HEK293 (cell line): ENCODE measurements at regions not wholly inside any gene's neighbourhood (a gene's known extent, or its start where the extent isn't known, plus 50 kb on each side); places are given as distances from the start of the nearest gene placed in this dataset.

Experiments
- CTCF ChIA-PET: fragments of 350-600 bp; formaldehyde crosslinking; extraction: SDS; loops from one replicate; lab custom pipeline; 2021; ENCODE audit warnings: antibody characterized with exemption; lab: Yijun Ruan, JAX
- POLR2A ChIA-PET: fragments of 300-600 bp; formaldehyde crosslinking; extraction: SDS; loops from one replicate; lab custom pipeline; 2020; ENCODE audit warnings: antibody characterized with exemption, inconsistent platforms; lab: Yijun Ruan, JAX
- H3K27ac ChIP-seq: fragments of 200-500 bp; sonication (Bioruptor generic); 2 replicates; pipeline ENCODE4 v1.5.1; 2014; ENCODE audit warnings: low read depth, low read length, control low read depth, inconsistent platforms; ENCODE audit errors: extremely low read depth
- H3K36me3 ChIP-seq, 2 experiments: fragments of 200-500 bp in 1 of 2; sonication (Bioruptor generic) in 1 of 2; 1 replicate in 1 of 2; 2 replicates in 1 of 2; pipeline ENCODE4 v1.5.1; 2014 to 2017; ENCODE audit warnings: inconsistent platforms in 2 of 2, low read length in 2 of 2; ENCODE audit not compliant: control insufficient read depth in 2 of 2, insufficient read depth in 1 of 2
- H3K4me1 ChIP-seq: fragments of 200-500 bp; sonication (Bioruptor generic); 2 replicates; pipeline ENCODE4 v1.5.1; 2014; ENCODE audit warnings: mild to moderate bottlenecking, low read length, inconsistent platforms; ENCODE audit not compliant: control insufficient read depth, insufficient read depth
- H3K4me3 ChIP-seq: 2 replicates; pipeline ENCODE4 v1.5.1; 2011; ENCODE audit warnings: low read depth, mild to moderate bottlenecking, control low read depth, low read length, moderate library complexity
- H3K9me3 ChIP-seq: fragments of 200-500 bp; sonication (Bioruptor generic); 2 replicates; pipeline ENCODE4 v1.5.1; 2014; ENCODE audit warnings: low read depth, low read length, inconsistent platforms; ENCODE audit not compliant: control insufficient read depth, insufficient read depth
- BCL11B ChIP-seq: fragments of 450-650 bp; formaldehyde crosslinking; IDR thresholded peaks from 2 replicates; pipeline ENCODE4 v1.5.1; 2016; ENCODE audit warnings: low read depth, missing biosample characterization, missing genetic modification characterization
- EGR2 ChIP-seq: fragments of 450-650 bp; formaldehyde crosslinking; IDR thresholded peaks from 2 replicates; pipeline ENCODE4 v1.5.1; 2016; ENCODE audit warnings: low read depth, missing biosample characterization, missing genetic modification characterization
- KLF16 ChIP-seq: fragments of 450-650 bp; formaldehyde crosslinking; IDR thresholded peaks from 2 replicates; pipeline ENCODE4 v1.5.1; 2017; ENCODE audit warnings: missing biosample characterization, missing genetic modification characterization
- MZF1 ChIP-seq: fragments of 450-650 bp; formaldehyde crosslinking; IDR thresholded peaks from 2 replicates; pipeline ENCODE4 v1.5.1; 2017; ENCODE audit warnings: missing biosample characterization, missing genetic modification characterization, borderline replicate concordance
- PBX3 ChIP-seq: sonication (generic); formaldehyde crosslinking; IDR thresholded peaks from 2 replicates; pipeline ENCODE4 v1.8.1; 2022; ENCODE audit warnings: mild to moderate bottlenecking, moderate library complexity, missing genetic modification reagents
- TCF7L2 ChIP-seq: IDR thresholded peaks from 2 replicates; pipeline ENCODE4 v1.6.1; 2011; ENCODE audit warnings: low read depth, mild to moderate bottlenecking, inconsistent platforms, low read length, moderate library complexity, borderline replicate concordance
- ZBTB11 ChIP-seq: fragments of 450-650 bp; formaldehyde crosslinking; conservative IDR thresholded peaks from 2 replicates; pipeline ENCODE4 v1.5.1; 2016; ENCODE audit warnings: low read depth, missing biosample characterization, missing genetic modification characterization
- ZBTB48 ChIP-seq: fragments of 450-650 bp; formaldehyde crosslinking; IDR thresholded peaks from 2 replicates; pipeline ENCODE4 v1.5.1; 2016; ENCODE audit warnings: missing biosample characterization, missing genetic modification characterization
- ZFP37 ChIP-seq: fragments of 450-650 bp; formaldehyde crosslinking; IDR thresholded peaks from 2 replicates; pipeline ENCODE4 v1.5.1; 2016; ENCODE audit warnings: missing biosample characterization, missing genetic modification characterization
- ZNF391 ChIP-seq: fragments of 450-650 bp; formaldehyde crosslinking; IDR thresholded peaks from 2 replicates; pipeline ENCODE4 v1.5.1; 2016; ENCODE audit warnings: low read depth, missing biosample characterization, missing genetic modification characterization, borderline replicate concordance
- ZNF449 ChIP-seq: fragments of 450-650 bp; formaldehyde crosslinking; IDR thresholded peaks from 2 replicates; pipeline ENCODE4 v1.5.1; 2017; ENCODE audit warnings: missing biosample characterization, mild to moderate bottlenecking, missing genetic modification characterization, moderate library complexity
- ZNF501 ChIP-seq: fragments of 450-650 bp; formaldehyde crosslinking; IDR thresholded peaks from 2 replicates; pipeline ENCODE4 v1.5.1; 2016; ENCODE audit warnings: missing biosample characterization, missing genetic modification characterization
- ZNF561 ChIP-seq: fragments of 450-650 bp; IDR thresholded peaks from 2 replicates; pipeline ENCODE4 v1.5.1; 2018; ENCODE audit warnings: missing biosample characterization, missing genetic modification characterization, borderline replicate concordance
- ZNF624 ChIP-seq: fragments of 450-650 bp; formaldehyde crosslinking; IDR thresholded peaks from 2 replicates; pipeline ENCODE4 v1.5.1; 2017; ENCODE audit warnings: missing biosample characterization, missing genetic modification characterization
- ZSCAN16 ChIP-seq: fragments of 450-650 bp; formaldehyde crosslinking; IDR thresholded peaks from 2 replicates; pipeline ENCODE4 v1.5.1; 2016; ENCODE audit warnings: missing biosample characterization, missing genetic modification characterization
- ZSCAN18 ChIP-seq: fragments of 450-650 bp; formaldehyde crosslinking; IDR thresholded peaks from 2 replicates; pipeline ENCODE4 v1.5.1; 2016; ENCODE audit warnings: missing biosample characterization, missing genetic modification characterization

- CTCF ChIA-PET: no interaction called here
- H3K4me3 ChIP-seq: no peak overlapping the region
- no peaks in the 10 kb centered on the region for H3K4me1 ChIP-seq
- H3K36me3 ChIP-seq: no peaks in the 10 kb centered on the region
- TF ChIP-seq ZBTB11 (tag by site-specific recombination) (no peak), MZF1 (tag by site-specific recombination) (no peak), ZSCAN16 (tag by site-specific recombination) (no peak), ZNF449 (no peak), BCL11B (tag by site-specific recombination) (no peak), KLF16 (tag by site-specific recombination) (no peak), PBX3 (CRISPR knock-in tag) (no peak), ZNF624 (tag by site-specific recombination) (no peak), ZFP37 (tag by site-specific recombination) (no peak)
- H3K27ac ChIP-seq: no peak overlapping the region
- no peaks in the 10 kb centered on the region; the same call in 1 of the 2 replicates for H3K9me3 ChIP-seq
- POLR2A ChIA-PET: no interaction called here
Observed at GRCh38 chr21:28136656-28137255, 855.9 kb downstream of the LTN1 start.

- Histone ChIP-seq H3K4me3 (no peak overlapping the region), H3K36me3 (no peaks in the 10 kb centered on the region), H3K9me3 (no peaks in the 10 kb centered on the region; the same call in 1 of the 2 replicates), H3K4me1 (no peaks in the 10 kb centered on the region), H3K27ac (no peak overlapping the region)
- POLR2A ChIA-PET: no interaction called here
- CTCF ChIA-PET: no interaction called here
- TF ChIP-seq ZNF501: no peak
- no peak for TF ChIP-seq ZSCAN18 (tag by site-specific recombination)
- no peak for TF ChIP-seq ZNF561 (tag by site-specific recombination)
- no peak for TF ChIP-seq TCF7L2
- no peak for TF ChIP-seq ZBTB48 (tag by site-specific recombination)
- TF ChIP-seq EGR2 (tag by site-specific recombination): no peak
- TF ChIP-seq ZNF391 (tag by site-specific recombination): no peak
Observed at GRCh38 chr21:28135646-28136045, 857.0 kb downstream of the LTN1 start.
